GM18909 (cell line): ENCODE measurements at regions not wholly inside any gene's neighbourhood (a gene's known extent, or its start where the extent isn't known, plus 50 kb on each side); places are given as distances from the start of the nearest gene placed in this dataset.
"Not testable (repeated sequence)": the region's sequence is repeated elsewhere in the genome, so short reads cannot be mapped to it uniquely, and the experiment has no call there.

Source experiments
- ATAC-seq: cut with Tn5 transposase; IDR thresholded peaks from one replicate; pipeline ENCODE4 v1.9.1; 2021; ENCODE audit warnings: mild to moderate bottlenecking; ENCODE audit not compliant: unreplicated experiment, poor library complexity

DNA sequence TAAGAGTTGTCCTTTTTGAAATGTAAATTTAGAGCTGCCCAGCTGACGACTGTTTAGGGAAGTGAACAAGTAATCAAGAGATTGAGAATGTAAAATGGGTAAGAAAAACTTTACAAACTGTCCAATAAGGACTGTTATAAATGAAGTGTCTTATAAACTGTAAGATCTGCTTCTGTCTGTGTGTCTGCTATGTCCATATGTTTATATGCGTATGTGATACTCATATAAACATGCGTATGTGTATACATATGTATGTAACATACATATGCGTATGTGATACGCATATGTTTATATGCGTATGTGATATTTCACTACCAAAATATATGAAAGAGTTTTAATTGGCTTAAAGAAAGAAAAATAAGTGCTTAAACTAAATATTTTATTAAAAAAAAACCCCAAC lies 416.0 kb upstream of the GALNTL6 start:
- ATAC-seq, result no peak

DNA sequence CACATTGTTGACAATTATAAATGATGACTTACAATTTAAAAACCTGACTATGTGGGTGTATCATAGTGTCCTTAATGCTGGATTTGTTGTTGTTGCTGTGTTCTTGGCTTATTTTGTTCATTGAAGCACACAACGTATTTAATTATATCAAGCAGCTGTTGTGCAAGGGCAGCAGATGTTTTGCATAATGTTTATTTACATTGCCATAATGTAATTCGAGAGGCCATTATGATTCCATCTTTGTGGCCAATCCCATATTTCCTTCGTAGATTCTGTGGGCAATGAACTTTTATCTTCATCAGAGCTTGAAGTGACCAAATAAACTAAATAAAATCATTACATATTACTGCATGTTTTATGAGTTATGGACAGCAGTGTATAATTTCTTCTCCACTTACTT lies 422.6 kb upstream of the GALNTL6 start:
- ATAC-seq, result no peak

DNA sequence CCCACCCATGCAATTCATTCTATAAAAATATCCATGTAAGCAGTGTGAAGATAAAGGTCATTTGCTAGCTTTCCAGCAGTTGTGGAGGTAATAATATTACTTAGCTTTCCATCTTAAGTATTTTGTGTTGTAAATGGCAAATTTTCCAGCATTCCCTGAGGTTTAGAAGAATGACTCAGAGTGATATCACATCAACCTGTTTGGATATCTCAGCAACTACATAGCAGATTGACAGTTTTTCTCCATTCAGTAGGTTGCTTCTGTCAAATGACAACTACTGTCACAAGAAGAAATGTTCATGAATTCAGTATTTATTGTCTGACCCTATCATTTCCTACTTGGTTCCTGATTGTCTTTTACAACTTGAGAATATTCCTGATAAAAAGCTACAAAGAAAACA lies 434.9 kb upstream of the GALNTL6 start:
- no peak for ATAC-seq

DNA sequence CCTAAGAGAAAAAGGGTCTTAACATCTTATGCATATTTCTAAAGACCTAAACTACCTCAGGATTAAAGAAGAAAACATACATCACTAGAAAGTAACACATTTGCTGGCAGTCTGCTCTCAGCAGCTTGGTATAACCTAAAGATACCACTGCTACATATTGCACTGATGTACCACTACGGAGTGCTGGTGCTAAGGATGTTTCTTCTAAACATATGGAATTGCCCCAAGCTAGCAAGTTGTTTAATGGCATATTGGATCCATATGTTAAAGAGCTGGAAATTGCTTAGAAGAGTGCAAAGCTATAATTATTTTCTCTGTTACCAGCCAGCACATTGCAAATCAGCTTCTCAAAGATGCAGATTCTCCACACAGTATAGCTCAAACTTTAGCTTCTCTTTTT lies 436.5 kb upstream of the GALNTL6 start:
- ATAC-seq, result no peak

DNA sequence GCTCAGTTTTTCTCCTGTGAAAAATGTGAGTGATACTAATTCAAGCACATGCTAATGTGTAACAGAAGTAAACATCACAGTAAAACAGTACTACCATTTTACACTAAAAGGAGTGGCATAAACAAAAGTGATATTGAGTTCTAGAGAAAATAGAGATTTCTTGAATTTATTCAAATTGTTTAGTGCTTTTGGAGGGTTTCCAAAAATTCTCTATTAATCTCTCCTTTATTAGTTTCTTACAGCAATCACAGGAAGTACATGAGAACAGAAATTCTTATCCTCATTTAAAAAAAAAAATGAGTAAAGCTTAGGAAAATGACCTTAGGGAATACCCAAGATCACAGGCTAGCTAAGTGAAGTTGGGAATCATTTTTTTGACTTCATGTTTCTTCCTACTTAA lies 459.7 kb upstream of the GALNTL6 start:
- no peak for ATAC-seq

DNA sequence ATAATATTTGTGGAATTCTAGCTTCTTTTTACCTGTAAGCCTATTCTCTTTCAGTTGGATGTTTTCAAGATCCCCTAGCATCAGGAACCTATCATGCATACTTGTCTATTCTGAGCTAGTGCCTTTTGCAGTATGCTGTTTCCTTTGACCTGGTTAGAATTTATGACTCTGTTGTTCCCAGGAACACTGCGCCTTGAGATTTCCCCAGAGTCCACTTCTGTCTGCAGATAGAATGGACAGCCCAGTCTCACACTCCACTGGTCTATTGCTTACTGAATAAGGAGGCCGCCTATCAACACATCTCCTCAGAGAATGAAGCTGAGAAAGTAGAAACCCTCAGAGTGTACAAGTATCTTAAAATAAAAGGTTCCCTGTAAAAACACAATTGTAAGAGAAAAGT lies 465.1 kb upstream of the GALNTL6 start:
- no peak for ATAC-seq

DNA sequence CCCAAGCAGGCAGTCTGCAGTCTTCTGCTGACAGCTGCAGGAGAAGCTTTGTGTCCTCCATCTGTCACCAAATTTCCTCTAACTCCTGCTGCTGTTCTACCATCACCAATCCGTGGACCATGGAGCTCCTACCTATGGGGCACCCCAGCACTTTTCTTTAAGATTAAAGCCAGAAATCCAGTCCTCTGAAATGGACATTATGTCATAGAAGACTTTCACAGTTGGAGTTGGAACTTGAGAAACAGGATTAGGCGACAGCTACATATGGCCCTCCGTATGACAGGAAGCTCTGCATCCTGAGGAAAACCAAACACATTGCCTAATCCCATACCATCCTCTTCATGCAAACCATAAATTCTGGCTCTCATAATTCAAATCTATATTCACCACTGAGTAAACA lies 470.6 kb upstream of the GALNTL6 start:
- no peak for ATAC-seq

DNA sequence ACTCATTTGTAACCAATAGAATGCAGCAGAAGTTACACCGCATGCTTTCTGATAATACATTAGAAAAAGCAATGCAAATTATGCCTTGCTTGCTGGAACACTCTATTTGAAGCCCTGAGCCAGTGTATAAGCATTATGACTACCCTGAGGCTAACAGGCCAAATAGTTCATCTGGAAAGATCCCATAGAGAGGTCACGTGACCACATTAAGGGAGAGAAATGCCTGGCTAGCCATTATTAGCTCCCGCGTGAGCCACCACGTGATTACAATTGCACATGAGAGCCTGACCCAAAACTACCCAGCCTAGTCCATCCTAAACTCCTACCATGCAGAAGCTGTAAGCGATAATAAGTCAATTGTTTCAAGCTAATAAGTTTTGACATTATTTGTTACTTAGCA lies 472.9 kb upstream of the GALNTL6 start:
- ATAC-seq, result no peak

DNA sequence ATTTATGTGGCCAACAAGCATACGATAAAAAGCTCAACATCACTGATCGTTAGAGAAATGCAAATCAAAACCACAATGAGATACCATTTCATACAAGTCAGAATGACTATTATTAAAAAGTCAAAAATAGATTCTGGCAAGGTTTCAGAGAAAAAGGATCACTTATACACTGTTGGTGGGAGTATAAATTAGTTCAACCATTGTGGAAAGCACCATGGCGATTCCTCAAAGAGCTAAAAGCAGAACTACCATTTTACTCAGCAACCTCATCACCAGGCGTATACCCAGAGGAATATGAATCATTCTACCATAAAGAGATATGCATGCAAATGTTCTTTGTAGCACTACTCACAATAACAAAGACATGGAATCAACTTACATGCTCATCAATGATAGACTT lies 478.7 kb upstream of the GALNTL6 start:
- peak; percentile 69 for ATAC-seq

DNA sequence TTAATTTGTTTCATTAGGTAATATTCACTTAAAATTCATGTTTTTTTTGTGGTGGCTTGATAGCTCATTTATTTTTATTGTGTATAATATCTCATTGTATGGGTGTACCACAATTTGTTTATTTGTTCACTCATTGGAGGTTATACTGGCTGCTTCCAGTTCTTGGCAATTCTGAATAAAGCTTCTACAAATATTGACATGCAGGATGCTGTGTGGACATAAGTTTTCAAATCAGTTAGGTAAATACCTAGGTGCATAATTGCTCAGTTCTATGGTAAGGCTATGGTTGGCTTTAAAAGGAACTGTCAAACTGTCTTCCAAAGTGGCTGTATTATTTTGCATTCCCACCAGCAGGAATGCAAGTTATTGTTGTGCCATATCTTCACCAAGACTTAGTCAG lies 504.5 kb upstream of the GALNTL6 start:
- ATAC-seq, result no peak

DNA sequence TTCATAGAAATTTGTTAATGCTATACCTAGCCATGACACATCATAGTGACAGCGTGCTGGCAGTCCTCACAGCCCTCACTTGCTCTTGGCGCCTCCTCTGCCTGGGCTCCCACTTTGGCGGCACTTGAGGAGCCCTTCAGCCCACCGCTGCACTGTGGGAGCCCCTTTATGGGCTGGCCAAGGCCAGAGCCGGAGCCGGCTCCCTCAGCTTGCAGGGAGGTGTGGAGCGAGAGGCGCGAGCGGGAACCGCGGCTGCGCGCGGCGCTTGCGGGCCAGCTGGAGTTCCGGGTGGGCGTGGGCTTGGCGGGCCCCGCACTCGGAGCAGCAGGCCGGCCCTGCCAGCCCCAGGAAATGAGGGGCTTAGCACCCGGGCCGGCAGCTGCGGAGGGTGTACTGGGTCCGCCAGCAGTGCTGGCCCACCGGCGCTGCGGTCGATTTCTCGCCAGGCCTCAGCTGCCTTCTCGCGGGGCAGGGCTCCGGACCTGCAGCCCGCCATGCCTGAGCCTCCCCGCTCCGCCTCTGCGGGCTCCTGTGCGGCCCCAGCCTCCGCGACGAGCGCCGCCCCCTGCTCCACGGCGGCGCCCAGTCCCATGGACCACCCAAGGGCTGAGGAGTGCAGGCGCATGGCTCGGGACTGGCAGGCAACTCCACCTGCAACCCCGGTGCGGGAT lies 515.0 kb upstream of the GALNTL6 start:
- not testable (repeated sequence) for ATAC-seq

DNA sequence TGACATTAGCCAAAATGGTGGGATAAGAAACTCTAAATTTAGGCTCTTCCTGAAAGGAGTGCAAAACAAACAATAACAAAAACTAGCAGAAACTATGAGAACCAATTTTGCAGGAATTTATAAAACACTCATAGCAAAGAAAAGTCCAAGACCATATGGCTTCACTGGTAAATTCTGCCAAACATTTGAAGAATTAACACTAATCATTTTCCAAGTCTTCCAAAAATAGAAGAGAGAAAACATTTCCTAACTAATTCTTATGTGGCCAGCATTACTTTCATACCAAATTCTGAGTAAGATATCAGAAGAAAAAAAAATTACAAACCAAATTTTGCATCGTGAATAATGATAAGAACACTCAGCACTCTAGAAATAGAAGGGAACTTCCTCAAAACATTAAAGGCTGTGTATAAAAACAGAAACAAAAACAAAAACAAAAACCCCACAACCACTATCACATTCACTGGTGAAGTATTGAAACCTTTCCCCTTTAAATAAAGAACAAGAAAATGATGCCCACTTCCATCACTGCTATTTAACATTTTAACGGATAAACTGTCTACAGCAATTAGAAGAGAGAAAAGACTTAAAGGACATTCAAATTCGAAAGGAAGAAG lies 524.3 kb upstream of the GALNTL6 start:
- ATAC-seq, result no peak

DNA sequence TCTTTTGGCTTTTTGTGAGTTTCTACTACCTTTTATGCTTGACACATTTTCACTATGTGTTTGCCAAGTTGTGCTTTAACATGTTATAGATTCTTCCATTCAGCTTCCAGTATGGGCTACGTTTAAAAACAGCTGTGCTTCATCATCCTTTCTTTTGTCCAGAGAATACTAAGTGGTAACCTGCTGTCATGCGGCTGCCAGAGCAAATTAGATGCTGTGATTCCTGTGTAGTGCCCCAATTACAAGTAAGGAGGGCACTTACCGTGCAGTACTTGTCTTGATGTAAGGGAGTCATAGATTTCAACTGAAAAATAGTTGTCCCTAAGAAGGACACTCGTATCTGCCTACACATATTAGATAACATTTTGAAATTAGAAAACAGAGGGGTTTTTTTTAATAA lies 531.8 kb upstream of the GALNTL6 start:
- ATAC-seq, result no peak

DNA sequence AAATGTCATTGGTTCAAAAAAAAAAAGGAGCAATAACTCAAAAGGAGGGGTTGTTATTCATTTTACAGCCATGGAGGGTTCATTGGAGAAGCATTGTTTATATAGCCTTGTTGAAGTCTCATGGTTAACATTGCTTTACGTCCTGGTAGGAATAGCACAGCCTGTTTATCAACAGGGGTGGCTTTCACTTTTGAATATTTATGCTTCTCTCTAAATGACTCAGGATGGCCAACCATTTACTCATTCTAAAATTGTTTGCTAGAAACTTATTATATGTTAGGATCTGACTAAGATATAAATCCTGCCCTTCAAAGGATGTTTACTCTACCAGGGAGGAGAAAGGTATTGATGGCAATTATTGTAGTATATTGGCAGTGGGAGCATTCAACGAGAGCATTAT lies 534.1 kb upstream of the GALNTL6 start:
- ATAC-seq, result no peak

DNA sequence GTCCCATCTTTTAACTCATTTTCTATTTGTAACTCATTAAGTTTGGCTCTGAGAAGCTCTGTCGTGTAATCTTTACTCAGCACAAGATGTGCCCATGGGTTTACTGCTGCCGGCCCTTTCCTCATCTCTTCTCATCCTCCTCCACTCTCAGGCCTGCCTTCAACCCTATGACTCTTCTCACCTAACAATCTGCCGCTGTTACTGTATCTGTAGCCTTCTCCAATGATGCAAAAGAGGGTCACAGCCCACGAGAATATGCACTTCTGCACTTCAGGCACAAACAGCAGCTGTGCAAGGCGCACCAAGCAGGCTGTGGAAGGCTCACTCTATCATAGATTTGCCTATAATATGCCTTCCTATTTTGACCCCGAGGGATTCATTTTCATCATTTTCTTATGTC lies 546.5 kb upstream of the GALNTL6 start:
- no peak for ATAC-seq

DNA sequence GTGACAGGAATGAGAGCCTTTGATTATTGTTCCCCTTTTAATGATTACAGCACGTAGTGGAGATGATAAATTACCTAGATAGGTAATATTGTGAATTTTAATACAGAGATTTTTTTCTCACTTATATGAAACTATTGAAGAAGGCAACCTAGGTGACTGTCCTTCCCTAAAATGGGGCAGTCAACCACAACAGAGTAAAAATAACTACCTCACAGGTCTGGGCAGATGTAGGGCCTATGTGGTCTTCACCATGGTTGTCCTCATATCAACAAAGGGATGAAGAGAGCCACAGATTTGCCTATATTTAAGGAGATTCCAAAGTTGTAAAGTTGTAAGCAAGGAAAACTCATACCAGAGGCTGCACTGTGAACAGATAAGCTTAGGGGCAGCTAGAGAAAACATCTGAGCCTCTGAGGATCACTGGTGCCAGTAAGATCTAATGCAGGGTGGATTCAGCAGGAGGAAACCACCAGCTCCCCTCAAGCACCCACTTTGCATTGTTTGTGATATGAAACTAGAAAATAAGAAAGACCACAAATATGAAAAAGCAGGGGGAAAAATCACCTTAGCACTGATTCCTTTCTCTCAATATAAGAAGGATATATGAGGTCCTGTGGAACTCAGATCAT lies 547.9 kb upstream of the GALNTL6 start:
- no peak for ATAC-seq

DNA sequence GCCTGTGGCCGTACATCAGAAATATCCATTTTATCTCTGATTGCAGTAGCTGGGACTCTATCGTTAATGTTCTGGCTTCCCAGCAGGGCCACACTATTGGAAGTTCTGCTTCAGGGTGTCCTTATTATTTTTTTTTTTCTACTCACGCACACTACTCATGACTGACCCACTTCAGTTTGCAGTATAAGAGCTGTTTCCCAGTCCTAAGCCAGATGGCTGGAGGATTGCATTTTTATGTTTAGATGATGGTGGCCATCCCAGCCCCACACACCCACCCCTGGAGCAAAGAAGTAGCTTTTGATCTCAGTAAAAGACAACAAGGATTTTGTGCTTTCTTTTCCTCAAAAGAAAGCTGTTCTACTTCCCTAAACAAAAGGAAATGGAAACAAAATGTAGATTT lies 557.0 kb upstream of the GALNTL6 start:
- ATAC-seq, result no peak

DNA sequence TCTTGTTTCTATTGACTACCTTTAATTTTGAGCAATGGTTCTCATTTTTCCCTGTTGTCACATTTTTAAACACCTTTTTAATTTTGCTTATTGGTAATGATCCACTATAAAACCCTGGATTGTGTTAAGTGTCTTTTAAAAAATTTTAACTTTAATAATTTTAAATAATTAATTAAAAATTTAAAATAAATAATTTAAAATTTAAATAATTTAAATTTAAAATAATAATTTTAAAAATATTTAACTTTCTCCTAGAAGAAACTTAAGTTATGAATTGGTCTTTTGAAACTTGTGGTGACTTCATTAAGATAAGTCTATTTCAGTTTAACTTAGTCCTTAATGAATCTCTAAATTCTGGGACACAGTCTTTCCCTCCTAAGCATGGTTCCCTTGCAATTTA lies 566.3 kb upstream of the GALNTL6 start:
- no peak for ATAC-seq

DNA sequence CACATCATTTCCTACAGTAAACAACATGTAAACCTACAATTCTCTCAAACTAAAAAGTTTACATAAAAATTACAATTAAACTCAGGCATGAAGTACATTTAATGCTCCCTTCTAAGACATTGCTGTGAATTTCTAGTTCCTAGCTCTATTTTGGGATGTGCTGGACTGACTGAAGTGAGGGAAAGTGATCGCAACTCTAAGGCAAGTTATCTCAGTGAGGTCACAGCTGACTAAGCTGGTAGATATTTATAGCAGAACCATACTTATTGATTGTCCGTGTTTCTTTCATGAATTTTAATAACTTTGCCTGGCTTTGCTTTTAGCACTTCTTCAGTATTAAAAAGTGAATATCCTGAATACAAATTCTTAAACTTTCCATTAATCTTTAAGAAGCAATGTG lies 570.4 kb upstream of the GALNTL6 start:
- no peak for ATAC-seq

DNA sequence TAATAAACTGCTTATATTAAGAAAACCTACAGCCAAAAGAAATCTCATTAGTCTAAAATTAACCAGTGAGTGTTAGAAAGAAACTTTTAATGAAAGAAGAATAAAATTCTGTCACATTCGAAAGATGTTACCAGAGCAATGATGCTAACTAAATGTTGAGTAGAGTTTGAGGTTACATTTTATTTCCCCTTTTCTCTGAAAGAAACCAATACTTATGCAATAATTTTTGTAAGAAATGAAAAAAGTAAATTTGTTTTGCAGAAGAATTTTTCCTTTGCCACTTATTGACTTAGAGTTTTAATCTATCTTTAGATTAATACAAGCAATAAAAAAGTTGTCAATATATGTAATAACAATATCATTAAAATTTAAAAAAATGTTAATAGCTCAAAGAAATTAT lies 574.0 kb upstream of the GALNTL6 start:
- ATAC-seq, result no peak

DNA sequence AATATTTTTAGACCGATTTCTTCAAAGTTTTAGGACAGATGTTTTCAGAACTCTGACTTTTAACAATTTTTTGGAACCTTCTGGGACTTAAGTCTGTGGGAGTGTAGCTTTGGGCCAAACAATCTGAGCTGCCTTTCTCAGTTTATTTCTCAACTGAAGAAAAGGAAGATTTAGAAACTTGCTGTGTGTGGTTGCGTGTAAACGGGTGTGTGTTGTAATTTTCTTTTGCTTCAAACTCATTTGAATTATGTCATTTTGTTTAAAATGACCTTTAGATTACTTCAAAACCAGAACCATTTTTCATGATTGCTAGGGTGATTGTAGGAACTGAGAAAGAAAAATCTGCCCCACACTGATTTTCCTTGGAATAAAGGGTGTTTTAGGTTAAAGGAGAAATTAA lies 577.7 kb upstream of the GALNTL6 start:
- ATAC-seq, result no peak

DNA sequence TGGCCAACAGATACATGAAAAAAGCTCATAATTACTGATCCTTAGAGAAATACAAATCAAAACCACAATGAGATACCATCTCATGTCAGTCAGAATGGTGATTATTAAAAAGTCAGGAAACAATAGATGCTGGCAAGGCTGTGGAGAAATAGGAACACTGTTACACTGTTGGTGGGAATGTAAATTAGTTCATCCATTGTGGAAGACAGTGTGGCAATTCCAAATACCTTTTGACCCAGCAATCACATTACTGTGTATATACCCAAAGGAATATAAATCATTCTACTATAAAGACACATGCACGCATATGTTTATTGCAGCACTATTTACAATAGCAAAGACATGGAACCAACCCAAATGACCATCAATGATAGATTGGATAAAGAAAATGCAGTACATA lies 583.9 kb upstream of the GALNTL6 start:
- ATAC-seq, result not testable (repeated sequence)
